ENCODE measurements at regions not wholly inside any gene's neighbourhood (a gene's known extent, or its start where the extent isn't known, plus 50 kb on each side); places are given as distances from the start of the nearest gene placed in this dataset.

- TF ChIP-seq, protein P1, sequence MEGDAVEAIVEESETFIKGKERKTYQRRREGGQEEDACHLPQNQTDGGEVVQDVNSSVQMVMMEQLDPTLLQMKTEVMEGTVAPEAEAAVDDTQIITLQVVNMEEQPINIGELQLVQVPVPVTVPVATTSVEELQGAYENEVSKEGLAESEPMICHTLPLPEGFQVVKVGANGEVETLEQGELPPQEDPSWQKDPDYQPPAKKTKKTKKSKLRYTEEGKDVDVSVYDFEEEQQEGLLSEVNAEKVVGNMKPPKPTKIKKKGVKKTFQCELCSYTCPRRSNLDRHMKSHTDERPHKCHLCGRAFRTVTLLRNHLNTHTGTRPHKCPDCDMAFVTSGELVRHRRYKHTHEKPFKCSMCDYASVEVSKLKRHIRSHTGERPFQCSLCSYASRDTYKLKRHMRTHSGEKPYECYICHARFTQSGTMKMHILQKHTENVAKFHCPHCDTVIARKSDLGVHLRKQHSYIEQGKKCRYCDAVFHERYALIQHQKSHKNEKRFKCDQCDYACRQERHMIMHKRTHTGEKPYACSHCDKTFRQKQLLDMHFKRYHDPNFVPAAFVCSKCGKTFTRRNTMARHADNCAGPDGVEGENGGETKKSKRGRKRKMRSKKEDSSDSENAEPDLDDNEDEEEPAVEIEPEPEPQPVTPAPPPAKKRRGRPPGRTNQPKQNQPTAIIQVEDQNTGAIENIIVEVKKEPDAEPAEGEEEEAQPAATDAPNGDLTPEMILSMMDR (conservative IDR thresholded peaks at IDR 0.05; ENCODE audit: low read length) = no peak
- TF ChIP-seq EZH2phosphoT487 (IDR thresholded peaks at IDR 0.05; ENCODE audit: borderline replicate concordance) = no peak
Measured at GRCh38 chr1:106756752-106757151, 299.7 kb upstream of the PRMT6 start.
